Effector CD4-positive, alpha-beta T cell (primary cell): ENCODE measurements at regions not wholly inside any gene's neighbourhood (a gene's known extent, or its start where the extent isn't known, plus 50 kb on each side); places are given as distances from the start of the nearest gene placed in this dataset.
A peak's percentile ranks its signal among the peaks of the same experiment; 100 is the strongest.

ENCODE experiments used
- DNase-seq: peaks from one replicate; pipeline ENCODE4 v3.0.0-alpha.2; 2020

GRCh38 chr12:31867292-31867691 lies 91.9 kb upstream of the RESF1 start:
- no peak for DNase-seq

- DNase-seq: no peak
Observed at GRCh38 chr12:31866523-31866922, 92.7 kb upstream of the RESF1 start.

- no peak for DNase-seq
Observed at GRCh38 chr12:31865023-31865422, 94.2 kb upstream of the RESF1 start.

GRCh38 chr12:31861360-31861759 lies 97.9 kb upstream of the RESF1 start:
- DNase-seq: no peak

GRCh38 chr12:31860401-31860800 lies 98.8 kb upstream of the RESF1 start:
- DNase-seq: no peak

GRCh38 chr12:31859232-31859977 lies 99.8 kb upstream of the RESF1 start:
- no peak for DNase-seq

- DNase-seq: no peak
Observed at GRCh38 chr12:31855427-31855826, 103.8 kb upstream of the RESF1 start.

- no peak for DNase-seq
Observed at GRCh38 chr12:31853977-31854376, 105.2 kb upstream of the RESF1 start.

- no peak for DNase-seq
Observed at GRCh38 chr12:31853520-31853919, 105.7 kb upstream of the RESF1 start.

- DNase-seq: no peak
Observed at GRCh38 chr12:31850268-31850667, 108.9 kb upstream of the RESF1 start.

GRCh38 chr12:31849090-31849687 lies 110.0 kb upstream of the RESF1 start:
- DNase-seq: no peak

- no peak for DNase-seq
Observed at GRCh38 chr12:31846405-31846804, 112.8 kb upstream of the RESF1 start.

- DNase-seq: no peak
Observed at GRCh38 chr12:31845613-31846322, 113.4 kb upstream of the RESF1 start.

- DNase-seq: no peak
Observed at GRCh38 chr12:31843398-31844095, 114.7 kb upstream of the AMN1 start.

GRCh38 chr12:31837913-31838312 lies 109.1 kb upstream of the AMN1 start:
- no peak for DNase-seq

GRCh38 chr12:31835276-31835882 lies 106.6 kb upstream of the AMN1 start:
- no peak for DNase-seq

- DNase-seq: no peak
Observed at GRCh38 chr12:31834150-31834549, 105.3 kb upstream of the AMN1 start.

GRCh38 chr12:31832740-31833729 lies 104.2 kb upstream of the AMN1 start:
- peak; percentile 2 for DNase-seq

- DNase-seq: no peak
Observed at GRCh38 chr12:31828071-31828470, 99.2 kb upstream of the AMN1 start.

- DNase-seq: no peak
Observed at GRCh38 chr12:31822761-31823160, 93.9 kb upstream of the AMN1 start.

- DNase-seq: no peak
Observed at GRCh38 chr12:31821484-31821883, 92.7 kb upstream of the AMN1 start.

GRCh38 chr12:31820832-31821231 lies 92.0 kb upstream of the AMN1 start:
- DNase-seq: no peak
